Karpas-422 (cell line): ENCODE measurements at regions not wholly inside any gene's neighbourhood (a gene's known extent, or its start where the extent isn't known, plus 50 kb on each side); places are given as distances from the start of the nearest gene placed in this dataset.

ENCODE experiments used
- DNase-seq: peaks from one replicate; pipeline ENCODE4 v3.0.0-alpha.2; 2015
- H2AFZ ChIP-seq: fragments of 200-600 bp; sonication (generic); 2 replicates; pipeline ENCODE4 v1.6.1; 2014; ENCODE audit warnings: antibody characterized with exemption, low read length, mixed read lengths
- H3K27ac ChIP-seq: fragments of 200-600 bp; sonication (generic); 2 replicates; pipeline ENCODE4 v1.5.1; 2014; ENCODE audit warnings: mild to moderate bottlenecking, low read length, moderate library complexity
- H3K27me3 ChIP-seq: fragments of 200-600 bp; sonication (generic); 2 replicates; pipeline ENCODE4 v1.6.1; 2014; ENCODE audit warnings: low read length, mixed read lengths
- H3K36me3 ChIP-seq: fragments of 200-600 bp; sonication (generic); 2 replicates; pipeline ENCODE4 v1.6.1; 2014; ENCODE audit warnings: low read length, mixed read lengths; ENCODE audit not compliant: insufficient read depth
- H3K4me1 ChIP-seq: fragments of 200-600 bp; sonication (generic); 2 replicates; pipeline ENCODE4 v1.6.1; 2014; ENCODE audit warnings: mild to moderate bottlenecking, low read length, mixed read lengths
- H3K4me2 ChIP-seq: fragments of 200-600 bp; sonication (generic); 2 replicates; pipeline ENCODE4 v1.6.1; 2014; ENCODE audit warnings: low read length, low read depth, mild to moderate bottlenecking; ENCODE audit not compliant: poor library complexity, severe bottlenecking
- H3K4me3 ChIP-seq: fragments of 200-600 bp; sonication (generic); 2 replicates; pipeline ENCODE4 v1.5.1; 2014; ENCODE audit warnings: mild to moderate bottlenecking, antibody characterized with exemption, low read length, mixed read lengths
- H3K79me2 ChIP-seq: fragments of 200-600 bp; sonication (generic); 2 replicates; pipeline ENCODE4 v1.6.1; 2014; ENCODE audit warnings: mild to moderate bottlenecking, low read length, mixed read lengths
- H3K9ac ChIP-seq: fragments of 200-600 bp; sonication (generic); 2 replicates; pipeline ENCODE4 v1.6.0; 2014; ENCODE audit warnings: low read length
- H3K9me2 ChIP-seq: fragments of 200-600 bp; sonication (generic), shearing (Covaris generic); replicated peaks from 2 replicates; pipeline ENCODE4 v1.6.0; 2014; ENCODE audit warnings: mild to moderate bottlenecking, low read length, moderate library complexity; ENCODE audit not compliant: insufficient read depth
- H3K9me3 ChIP-seq: fragments of 300-700, 200-600 bp; sonication (generic); 2 replicates; pipeline ENCODE4 v1.6.1; 2014; ENCODE audit warnings: low read length, mixed read lengths
- H4K20me1 ChIP-seq: fragments of 200-600 bp; sonication (generic); 2 replicates; pipeline ENCODE4 v1.6.1; 2014; ENCODE audit warnings: mild to moderate bottlenecking, antibody characterized with exemption, low read length, low read depth; ENCODE audit not compliant: insufficient read depth

DNA sequence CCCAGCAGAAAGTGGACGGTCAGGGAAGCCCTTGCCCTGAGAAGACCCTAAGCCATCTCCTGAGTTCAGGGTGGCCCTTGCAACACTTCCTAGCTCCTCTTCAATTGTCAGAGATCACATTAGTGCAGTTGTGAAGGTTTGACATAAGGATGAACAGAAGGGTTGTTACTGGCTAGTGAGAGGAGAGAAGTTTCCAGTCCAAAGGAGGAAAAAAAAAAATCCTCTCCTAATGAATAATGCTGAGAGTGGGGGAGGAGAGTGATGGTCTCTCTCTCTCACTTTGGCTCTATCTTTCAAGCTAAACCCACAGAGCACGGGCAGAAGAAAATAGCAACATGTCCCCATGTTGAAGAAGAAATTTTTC lies 819.9 kb downstream of the BCL11A start:
- no peak overlapping the region for H3K4me3 ChIP-seq
- no peaks in the 10 kb centered on the region for H3K4me1 ChIP-seq
- no peak overlapping the region for H3K4me2 ChIP-seq
- H3K9me3 ChIP-seq = no peaks in the 10 kb centered on the region
- no peak overlapping the region for H2AFZ ChIP-seq
- DNase-seq = no peak
- no peak overlapping the region for H3K27ac ChIP-seq
- no peaks in the 10 kb centered on the region for H4K20me1 ChIP-seq
- no peaks in the 10 kb centered on the region for H3K36me3 ChIP-seq
- no peak overlapping the region for H3K9ac ChIP-seq
- H3K79me2 ChIP-seq = no peaks in the 10 kb centered on the region
- H3K27me3 ChIP-seq = no peaks in the 10 kb centered on the region
- H3K9me2 ChIP-seq = no peaks in the 10 kb centered on the region

DNA sequence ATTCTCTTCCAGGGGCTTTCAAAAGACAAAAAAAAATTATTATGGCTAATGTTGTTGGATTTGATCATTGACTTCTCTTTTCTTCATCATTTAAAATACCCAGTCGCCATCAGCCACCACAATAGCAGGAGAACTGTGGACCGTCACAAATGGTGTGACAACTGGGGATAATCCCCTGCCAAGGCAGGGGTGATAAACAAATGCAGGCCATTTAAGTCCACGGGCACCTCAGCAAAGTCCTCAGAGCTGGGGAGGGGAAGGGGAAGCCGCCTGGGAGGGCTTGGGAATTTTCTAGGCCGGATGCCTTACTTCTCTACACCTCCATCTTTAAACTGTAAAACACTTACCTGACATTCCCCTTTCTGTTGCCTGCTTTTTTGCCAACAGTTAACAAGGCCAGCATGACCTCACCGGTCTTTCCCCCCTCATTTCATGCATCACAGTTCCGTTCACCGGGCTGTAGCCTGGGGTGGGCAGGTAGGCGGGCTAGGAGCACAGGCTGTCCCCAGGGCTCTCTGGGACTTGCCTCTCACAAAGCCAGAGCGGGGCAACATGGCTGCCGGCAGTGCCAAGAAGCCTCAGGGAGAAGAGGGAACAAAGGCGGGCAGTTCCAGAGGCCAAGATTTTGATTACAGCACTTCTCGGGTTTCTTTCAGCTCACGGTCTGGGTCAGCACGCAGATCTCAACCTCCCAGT lies 820.4 kb downstream of the BCL11A start:
- H3K27me3 ChIP-seq = no peaks in the 10 kb centered on the region
- H2AFZ ChIP-seq = no peak overlapping the region
- no peaks in the 10 kb centered on the region for H3K79me2 ChIP-seq
- H3K9me3 ChIP-seq = no peaks in the 10 kb centered on the region
- no peaks in the 10 kb centered on the region for H3K36me3 ChIP-seq
- H3K9me2 ChIP-seq = no peaks in the 10 kb centered on the region
- H3K4me3 ChIP-seq = no peak overlapping the region
- H3K9ac ChIP-seq = no peak overlapping the region
- no peak overlapping the region for H3K27ac ChIP-seq
- H3K4me1 ChIP-seq = no peaks in the 10 kb centered on the region
- no peak for DNase-seq
- H4K20me1 ChIP-seq = no peaks in the 10 kb centered on the region
- no peak overlapping the region for H3K4me2 ChIP-seq

DNA sequence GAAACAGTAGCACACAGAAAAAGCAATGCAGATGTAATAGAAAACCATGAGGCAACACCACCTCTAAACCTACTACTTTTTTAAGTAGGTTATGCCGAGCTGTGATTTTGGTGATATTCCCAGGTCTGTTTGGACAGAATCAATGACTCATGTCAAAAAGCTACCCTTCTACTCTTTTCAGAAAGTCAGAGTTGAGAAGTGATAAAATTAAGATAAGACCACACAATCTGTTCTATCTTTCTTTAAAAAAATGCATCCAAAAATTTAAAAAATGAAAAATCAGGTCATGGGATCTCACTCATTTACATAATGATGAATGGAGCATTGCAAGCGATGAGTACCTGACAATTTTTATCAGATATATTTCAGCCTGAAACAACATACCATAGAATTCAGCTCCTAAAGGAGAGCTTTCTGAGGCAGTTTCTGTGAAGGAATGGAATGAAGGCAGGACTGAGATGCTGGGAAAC lies 826.3 kb downstream of the BCL11A start:
- H3K4me3 ChIP-seq = no peak overlapping the region

DNA sequence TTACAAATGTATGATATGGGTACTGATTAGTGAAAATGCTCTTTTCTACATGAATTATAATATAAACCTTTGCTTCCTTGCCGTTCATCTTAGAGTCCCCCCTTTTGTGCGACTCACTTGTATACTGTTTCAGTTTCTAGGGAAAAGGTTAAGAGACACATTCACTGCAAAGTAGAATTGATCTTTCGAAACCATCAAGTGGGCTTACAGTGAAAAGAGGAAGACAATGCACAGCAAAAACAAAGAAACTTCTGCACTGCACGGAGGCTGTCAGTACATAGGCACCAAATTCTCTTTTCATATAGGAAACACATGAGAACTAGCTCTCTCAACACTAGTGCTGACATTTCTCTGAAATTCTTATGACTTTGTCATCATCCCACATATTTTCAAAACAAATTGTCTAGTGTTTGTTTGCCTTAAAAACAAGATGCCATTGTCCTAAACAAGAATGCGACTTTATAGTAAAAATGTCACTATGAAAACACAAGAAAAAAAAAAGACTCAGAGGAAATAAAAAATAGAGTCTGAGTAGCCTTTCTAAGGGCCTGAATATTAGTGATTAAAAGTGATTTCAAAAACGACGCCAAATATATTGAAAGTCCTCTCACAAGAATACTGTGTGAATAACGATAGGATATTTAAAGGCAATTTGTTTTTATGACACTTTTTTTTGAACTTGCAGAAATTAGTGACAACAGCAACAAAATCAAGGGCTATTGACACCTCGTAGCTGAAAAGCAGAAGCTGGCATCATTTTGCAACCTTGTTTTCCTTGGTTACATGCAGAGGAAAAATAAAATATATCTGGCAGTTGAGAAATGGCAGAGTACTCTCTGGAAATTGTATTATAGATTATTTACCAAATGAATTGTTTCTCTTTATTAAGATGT lies 827.0 kb downstream of the BCL11A start:
- Histone ChIP-seq H3K4me1 (no peaks in the 10 kb centered on the region), H2AFZ (no peak overlapping the region), H3K36me3 (no peaks in the 10 kb centered on the region), H3K79me2 (no peaks in the 10 kb centered on the region), H3K4me3 (no peak overlapping the region), H4K20me1 (no peaks in the 10 kb centered on the region), H3K4me2 (no peak overlapping the region), H3K27ac (no peak overlapping the region), H3K9me2 (no peaks in the 10 kb centered on the region), H3K27me3 (no peaks in the 10 kb centered on the region), H3K9ac (no peak overlapping the region), H3K9me3 (no peaks in the 10 kb centered on the region)
- DNase-seq = no peak

More for the DNA sequence above, 826.3 kb downstream of the BCL11A start:
- DNase-seq = no peak
- H3K27ac ChIP-seq = no peak overlapping the region
- no peak overlapping the region for H2AFZ ChIP-seq
- no peaks in the 10 kb centered on the region for H4K20me1 ChIP-seq
- H3K9me2 ChIP-seq = no peaks in the 10 kb centered on the region
- H3K4me1 ChIP-seq = no peaks in the 10 kb centered on the region
- H3K9me3 ChIP-seq = no peaks in the 10 kb centered on the region
- no peak overlapping the region for H3K9ac ChIP-seq
- H3K36me3 ChIP-seq = no peaks in the 10 kb centered on the region
- H3K27me3 ChIP-seq = no peaks in the 10 kb centered on the region
- no peak overlapping the region for H3K4me2 ChIP-seq
- no peaks in the 10 kb centered on the region for H3K79me2 ChIP-seq

DNA sequence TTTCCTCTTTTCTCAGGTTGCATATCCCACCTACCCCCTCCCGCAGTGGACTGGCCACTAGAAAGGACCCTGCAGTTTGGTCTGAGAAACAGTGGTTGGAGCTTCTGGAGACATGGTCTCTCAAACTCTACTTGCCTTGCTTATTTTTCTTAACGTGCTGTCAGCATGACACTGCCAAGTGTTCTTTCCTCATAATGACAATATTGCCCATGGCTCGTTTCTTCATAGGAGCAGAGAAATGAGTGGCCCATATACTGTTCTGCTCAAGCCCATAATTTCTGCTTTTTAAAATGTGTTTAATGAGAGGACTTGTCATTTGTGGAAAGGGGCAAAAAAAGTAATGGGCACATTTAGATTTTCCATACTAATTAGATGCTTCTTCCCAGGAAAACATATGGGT lies 828.7 kb downstream of the BCL11A start:
- H3K27ac ChIP-seq = no peak overlapping the region
- no peaks in the 10 kb centered on the region for H3K79me2 ChIP-seq
- no peak overlapping the region for H3K9ac ChIP-seq
- no peak overlapping the region for H3K4me2 ChIP-seq
- no peaks in the 10 kb centered on the region for H3K27me3 ChIP-seq
- no peak for DNase-seq
- H3K9me2 ChIP-seq = no peaks in the 10 kb centered on the region
- H3K4me1 ChIP-seq = no peaks in the 10 kb centered on the region
- no peak overlapping the region for H2AFZ ChIP-seq
- no peak overlapping the region for H3K4me3 ChIP-seq
- no peaks in the 10 kb centered on the region for H3K36me3 ChIP-seq
- H4K20me1 ChIP-seq = no peaks in the 10 kb centered on the region
- H3K9me3 ChIP-seq = no peaks in the 10 kb centered on the region

DNA sequence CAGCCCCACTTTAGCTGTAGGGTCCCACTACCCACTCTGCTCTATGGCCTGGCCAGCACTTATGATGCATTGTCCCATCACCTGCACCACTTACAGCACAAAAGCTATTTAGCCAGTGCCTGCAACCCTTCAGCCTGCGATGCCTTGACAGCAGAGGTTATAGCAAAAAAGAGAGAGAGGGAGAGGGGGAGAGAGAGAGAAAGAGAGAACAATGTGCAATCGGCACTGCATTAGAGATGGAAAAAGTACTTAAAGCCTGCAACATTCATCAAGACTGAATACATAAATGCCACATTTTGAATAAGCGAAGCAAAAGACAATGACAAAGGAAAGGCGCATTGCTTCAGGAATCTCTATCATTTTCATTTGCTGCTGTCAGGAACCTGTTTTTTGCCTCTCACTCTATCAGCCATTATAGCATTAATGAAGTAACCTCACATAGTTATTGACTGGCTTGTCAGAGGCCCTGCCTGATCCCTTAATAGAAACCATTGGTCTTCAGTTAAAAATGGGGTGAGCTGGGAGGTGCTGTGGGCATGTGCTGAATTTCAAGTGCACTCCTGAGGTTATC lies 833.1 kb downstream of the BCL11A start:
- no peak overlapping the region for H3K4me3 ChIP-seq
- H2AFZ ChIP-seq = no peak overlapping the region
- no peak overlapping the region for H3K4me2 ChIP-seq

DNA sequence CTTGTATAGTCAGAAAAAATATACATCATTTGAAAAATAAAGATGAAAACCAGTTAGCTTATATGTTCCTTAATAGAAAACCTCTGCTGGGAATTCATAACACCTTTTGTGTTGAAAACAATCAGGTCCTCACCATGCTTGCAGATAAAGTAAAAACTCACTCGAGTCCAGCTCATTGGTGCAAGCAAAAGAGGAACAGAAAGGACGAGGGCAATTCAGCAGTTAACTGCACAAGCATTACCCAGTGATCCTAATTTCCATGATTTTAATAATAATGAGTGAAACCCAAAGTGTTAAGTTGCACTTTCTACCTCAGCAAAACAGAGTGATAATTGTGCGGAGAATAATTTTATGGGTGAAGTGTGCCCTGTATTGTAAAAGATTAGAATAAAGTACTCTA lies 839.9 kb downstream of the BCL11A start:
- Histone ChIP-seq H3K27ac (no peak overlapping the region), H3K4me2 (no peak overlapping the region), H3K9me3 (no peaks in the 10 kb centered on the region), H4K20me1 (no peaks in the 10 kb centered on the region), H2AFZ (no peak overlapping the region), H3K4me1 (0 out of 2 replicates have a peak, but pooled peaks cover 3% of the 10 kb centered on the region), H3K9me2 (no peaks in the 10 kb centered on the region), H3K4me3 (no peak overlapping the region), H3K36me3 (no peaks in the 10 kb centered on the region), H3K9ac (no peak overlapping the region), H3K79me2 (no peaks in the 10 kb centered on the region), H3K27me3 (no peaks in the 10 kb centered on the region)
- peak; percentile 66 for DNase-seq

More for the DNA sequence above, 833.1 kb downstream of the BCL11A start:
- Histone ChIP-seq H3K9ac (no peak overlapping the region), H3K9me2 (no peaks in the 10 kb centered on the region), H3K27ac (no peak overlapping the region), H3K36me3 (no peaks in the 10 kb centered on the region), H4K20me1 (no peaks in the 10 kb centered on the region), H3K4me1 (no peaks in the 10 kb centered on the region), H3K27me3 (no peaks in the 10 kb centered on the region), H3K79me2 (no peaks in the 10 kb centered on the region), H3K9me3 (no peaks in the 10 kb centered on the region)
- no peak for DNase-seq

DNA sequence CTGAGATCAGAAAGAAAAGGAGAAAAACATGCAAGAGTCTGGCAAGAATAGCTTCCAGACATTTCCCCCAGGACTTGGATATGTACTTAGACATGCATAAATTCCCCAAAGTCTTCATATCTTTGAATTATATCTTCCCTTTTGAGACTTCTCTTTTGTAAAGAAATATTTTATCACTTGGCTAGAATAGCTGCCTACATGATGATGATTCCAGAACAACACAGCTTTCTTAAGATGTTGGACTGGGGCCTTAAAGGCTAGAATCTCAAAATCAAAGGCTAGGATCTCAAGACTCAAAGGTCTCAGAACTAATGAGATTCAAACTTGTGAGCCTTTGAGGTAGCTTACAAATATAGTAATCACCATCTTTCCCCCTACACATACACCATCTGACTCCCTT lies 842.3 kb downstream of the BCL11A start:
- Histone ChIP-seq H3K79me2 (no peaks in the 10 kb centered on the region), H3K36me3 (no peaks in the 10 kb centered on the region), H3K9me3 (no peaks in the 10 kb centered on the region), H3K27me3 (no peaks in the 10 kb centered on the region), H3K4me1 (0 out of 2 replicates have a peak, but pooled peaks cover 3% of the 10 kb centered on the region), H3K9me2 (no peaks in the 10 kb centered on the region), H2AFZ (no peak overlapping the region), H3K4me3 (no peak overlapping the region), H4K20me1 (no peaks in the 10 kb centered on the region), H3K4me2 (no peak overlapping the region), H3K27ac (no peak overlapping the region), H3K9ac (no peak overlapping the region)
- no peak for DNase-seq
